WTC11 (cell line): ENCODE measurements at regions not wholly inside any gene's neighbourhood (a gene's known extent, or its start where the extent isn't known, plus 50 kb on each side); places are given as distances from the start of the nearest gene placed in this dataset.

Experiments used
- ATAC-seq: fragments of 200-7000 bp; cut with Tn5 transposase; 2 replicates; pipeline ENCODE4 v1.10.0; 2021; ENCODE audit warnings: mild to moderate bottlenecking, moderate library complexity
- CTCF ChIA-PET: fragments of 300-600 bp; sonication (Branson Sonifier 250); formaldehyde crosslinking; loops from one replicate; lab custom pipeline; 2021; ENCODE audit warnings: antibody characterized with exemption; lab: Charles Lee
- POLR2A ChIA-PET: fragments of 350-600 bp; sonication (Branson Sonifier 250); formaldehyde crosslinking; loops from one replicate; lab custom pipeline; 2021; ENCODE audit warnings: antibody characterized with exemption; lab: Charles Lee
- DNase-seq: peaks from one replicate; pipeline ENCODE4 v3.0.0; 2021; ENCODE audit warnings: low spot score
- H3K27ac Mint-ChIP-seq: 2 replicates; pipeline ENCODE4 v1.8.0; 2021; ENCODE audit warnings: mixed read lengths
- H3K27me3 Mint-ChIP-seq: 2 replicates; pipeline ENCODE4 v1.8.0; 2021; ENCODE audit warnings: low read depth, mild to moderate bottlenecking, moderate library complexity, mixed read lengths
- H3K36me3 Mint-ChIP-seq: 2 replicates; pipeline ENCODE4 v1.8.0; 2021; ENCODE audit warnings: mixed read lengths
- H3K4me1 Mint-ChIP-seq: 2 replicates; pipeline ENCODE4 v1.8.0; 2022; ENCODE audit warnings: mixed read lengths
- H3K4me3 Mint-ChIP-seq: 2 replicates; pipeline ENCODE4 v1.8.0; 2021; ENCODE audit warnings: mild to moderate bottlenecking, moderate library complexity, mixed read lengths
- H3K9me3 Mint-ChIP-seq: 2 replicates; pipeline ENCODE4 v1.8.0; 2021; ENCODE audit warnings: mixed read lengths
- AR ChIP-seq: fragments of 250-450 bp; sonication (Bioruptor Pico); IDR thresholded peaks from 2 replicates; pipeline ENCODE4 v1.9.0; 2021; ENCODE audit warnings: mild to moderate bottlenecking
- FOXP4 ChIP-seq: sonication (generic); formaldehyde crosslinking; IDR thresholded peaks from 2 replicates; pipeline ENCODE4 v1.8.0; 2022; ENCODE audit warnings: mild to moderate bottlenecking, missing genetic modification reagents
- JAZF1 ChIP-seq: fragments of 250-450 bp; sonication (Bioruptor Pico); IDR thresholded peaks from 2 replicates; pipeline ENCODE4 v1.9.0; 2021; ENCODE audit warnings: moderate library complexity, mild to moderate bottlenecking, inconsistent platforms
- KAT7 ChIP-seq: sonication (generic); formaldehyde crosslinking; IDR thresholded peaks from 2 replicates; pipeline ENCODE4 v1.8.1; 2023; ENCODE audit warnings: missing genetic modification reagents, mild to moderate bottlenecking, borderline replicate concordance
- NR1H2 ChIP-seq: sonication (generic); formaldehyde crosslinking; IDR thresholded peaks from 2 replicates; pipeline ENCODE4 v1.9.0; 2021; ENCODE audit warnings: mild to moderate bottlenecking, moderate library complexity, missing genetic modification reagents
- PRRX2 ChIP-seq: fragments of 250-450 bp; sonication (Bioruptor Pico); IDR thresholded peaks from 2 replicates; pipeline ENCODE4 v1.8.0; 2021; ENCODE audit warnings: mild to moderate bottlenecking
- SMAD3 ChIP-seq: sonication (generic); formaldehyde crosslinking; IDR thresholded peaks from 2 replicates; pipeline ENCODE4 v1.8.0; 2022; ENCODE audit warnings: missing genetic modification reagents, mild to moderate bottlenecking, borderline replicate concordance
- SMAD4 ChIP-seq: sonication (generic); formaldehyde crosslinking; IDR thresholded peaks from 2 replicates; pipeline ENCODE4 v1.8.0; 2022; ENCODE audit warnings: mild to moderate bottlenecking, missing genetic modification reagents
- TCF7 ChIP-seq: sonication (generic); formaldehyde crosslinking; IDR thresholded peaks from 2 replicates; pipeline ENCODE4 v1.8.0; 2022; ENCODE audit warnings: mild to moderate bottlenecking, low read depth, missing genetic modification reagents, moderate library complexity
- TEAD1 ChIP-seq: sonication (generic); formaldehyde crosslinking; IDR thresholded peaks from 2 replicates; pipeline ENCODE4 v1.8.0; 2022; ENCODE audit warnings: mild to moderate bottlenecking, missing genetic modification reagents
- TP53 ChIP-seq: sonication (generic); formaldehyde crosslinking; IDR thresholded peaks from 2 replicates; pipeline ENCODE4 v1.8.1; 2023; ENCODE audit warnings: mild to moderate bottlenecking, missing genetic modification reagents
- USF1 ChIP-seq: sonication (generic); formaldehyde crosslinking; IDR thresholded peaks from 2 replicates; pipeline ENCODE4 v1.8.0; 2022; ENCODE audit warnings: mild to moderate bottlenecking, missing genetic modification reagents
- USF2 ChIP-seq: sonication (generic); formaldehyde crosslinking; IDR thresholded peaks from 2 replicates; pipeline ENCODE4 v1.8.1; 2023; ENCODE audit warnings: mild to moderate bottlenecking, missing genetic modification reagents, moderate library complexity
- ZNF317 ChIP-seq: sonication (generic); formaldehyde crosslinking; IDR thresholded peaks from 2 replicates; pipeline ENCODE4 v1.8.1; 2023; ENCODE audit warnings: low read depth, mild to moderate bottlenecking, moderate library complexity, missing genetic modification reagents, borderline replicate concordance
- ZNF671 ChIP-seq: fragments of 250-450 bp; sonication (Bioruptor Pico); IDR thresholded peaks from 2 replicates; pipeline ENCODE4 v1.8.0; 2021; ENCODE audit warnings: mild to moderate bottlenecking
- TF ChIP-seq, protein P1 (sequence below): sonication (generic); formaldehyde crosslinking; IDR thresholded peaks from 2 replicates; pipeline ENCODE4 v1.8.0; 2023; ENCODE audit warnings: mild to moderate bottlenecking, missing genetic modification reagents
- TF ChIP-seq, protein P2 (sequence below): fragments of 250-450 bp; sonication (Bioruptor Pico); conservative IDR thresholded peaks from 2 replicates; pipeline ENCODE4 v1.9.0; 2021; ENCODE audit warnings: mild to moderate bottlenecking
- TF ChIP-seq, protein P3 (sequence below): fragments of 250-450 bp; sonication (Bioruptor Pico); IDR thresholded peaks from 2 replicates; pipeline ENCODE4 v1.9.0; 2021; ENCODE audit warnings: moderate library complexity, mild to moderate bottlenecking, inconsistent platforms, borderline replicate concordance

GRCh38 chr18:57907550-57907949 lies 104.4 kb upstream of the ATP8B1 start:
- Mint-ChIP-seq H3K4me3 (no peak overlapping the region), H3K36me3 (no peaks in the 10 kb centered on the region), H3K27ac (no peak overlapping the region), H3K27me3 (no peaks in the 10 kb centered on the region), H3K4me1 (peaks cover 19% of the 10 kb centered on the region), H3K9me3 (no peaks in the 10 kb centered on the region)
- ChIA-PET CTCF (interaction anchor here (0.6 to 1.9 kb wide), 12 partner anchors 19 to 485 kb away, joined by 3 to 7 read pairs (median 3); partner anchors contain the start of gene NEDD4L), POLR2A (no interaction called here)
- ATAC-seq (peak; percentile 29), DNase-seq (no peak)
- TF ChIP-seq USF1 (CRISPR knock-in tag) (no peak), KAT7 (CRISPR knock-in tag) (no peak), TP53 (no peak), ZNF671 (CRISPR knock-in tag) (no peak), USF2 (CRISPR knock-in tag) (no peak), FOXP4 (no peak), PRRX2 (CRISPR knock-in tag) (no peak), SMAD3 (CRISPR knock-in tag) (no peak), JAZF1 (CRISPR knock-in tag) (no peak), SMAD4 (CRISPR knock-in tag) (no peak), ZNF317 (CRISPR knock-in tag) (no peak), NR1H2 (CRISPR knock-in tag) (no peak), AR (no peak), TCF7 (CRISPR knock-in tag) (no peak), TEAD1 (no peak)
- TF ChIP-seq, protein P1, sequence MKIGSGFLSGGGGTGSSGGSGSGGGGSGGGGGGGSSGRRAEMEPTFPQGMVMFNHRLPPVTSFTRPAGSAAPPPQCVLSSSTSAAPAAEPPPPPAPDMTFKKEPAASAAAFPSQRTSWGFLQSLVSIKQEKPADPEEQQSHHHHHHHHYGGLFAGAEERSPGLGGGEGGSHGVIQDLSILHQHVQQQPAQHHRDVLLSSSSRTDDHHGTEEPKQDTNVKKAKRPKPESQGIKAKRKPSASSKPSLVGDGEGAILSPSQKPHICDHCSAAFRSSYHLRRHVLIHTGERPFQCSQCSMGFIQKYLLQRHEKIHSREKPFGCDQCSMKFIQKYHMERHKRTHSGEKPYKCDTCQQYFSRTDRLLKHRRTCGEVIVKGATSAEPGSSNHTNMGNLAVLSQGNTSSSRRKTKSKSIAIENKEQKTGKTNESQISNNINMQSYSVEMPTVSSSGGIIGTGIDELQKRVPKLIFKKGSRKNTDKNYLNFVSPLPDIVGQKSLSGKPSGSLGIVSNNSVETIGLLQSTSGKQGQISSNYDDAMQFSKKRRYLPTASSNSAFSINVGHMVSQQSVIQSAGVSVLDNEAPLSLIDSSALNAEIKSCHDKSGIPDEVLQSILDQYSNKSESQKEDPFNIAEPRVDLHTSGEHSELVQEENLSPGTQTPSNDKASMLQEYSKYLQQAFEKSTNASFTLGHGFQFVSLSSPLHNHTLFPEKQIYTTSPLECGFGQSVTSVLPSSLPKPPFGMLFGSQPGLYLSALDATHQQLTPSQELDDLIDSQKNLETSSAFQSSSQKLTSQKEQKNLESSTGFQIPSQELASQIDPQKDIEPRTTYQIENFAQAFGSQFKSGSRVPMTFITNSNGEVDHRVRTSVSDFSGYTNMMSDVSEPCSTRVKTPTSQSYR (CRISPR knock-in tag): no peak
- TF ChIP-seq, protein P2, sequence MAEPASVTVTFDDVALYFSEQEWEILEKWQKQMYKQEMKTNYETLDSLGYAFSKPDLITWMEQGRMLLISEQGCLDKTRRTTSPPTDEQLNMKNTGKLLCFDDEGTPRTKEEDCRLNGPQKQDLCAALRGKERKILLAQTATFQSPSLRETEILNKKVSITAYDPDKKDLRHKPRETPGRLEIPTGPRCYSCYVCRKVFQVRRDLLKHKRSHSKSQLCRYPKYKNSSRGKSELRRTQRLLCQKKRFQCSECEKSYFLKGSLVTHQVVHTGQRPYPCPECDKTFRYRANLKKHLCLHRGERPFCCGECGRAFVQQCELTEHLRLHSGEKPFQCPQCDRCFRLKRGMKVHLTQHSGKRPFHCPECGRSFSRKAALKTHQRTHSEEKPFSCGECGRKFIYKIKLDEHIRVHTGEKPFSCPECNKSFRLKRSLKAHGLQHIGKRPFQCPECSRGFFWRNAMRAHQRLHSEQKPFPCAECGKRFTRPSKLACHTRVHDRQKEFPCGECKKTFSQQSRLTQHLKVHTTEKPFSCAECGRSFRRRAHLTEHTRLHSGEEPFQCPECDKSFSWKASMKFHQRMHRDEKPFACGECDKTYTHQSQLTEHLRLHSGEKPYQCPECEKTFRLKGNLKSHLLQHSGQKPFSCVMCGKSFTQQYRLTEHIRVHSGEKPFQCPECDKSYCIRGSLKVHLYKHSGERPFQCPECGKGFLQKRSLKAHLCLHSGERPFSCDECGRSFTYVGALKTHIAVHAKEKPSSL (CRISPR knock-in tag): no peak
- TF ChIP-seq, protein P3, sequence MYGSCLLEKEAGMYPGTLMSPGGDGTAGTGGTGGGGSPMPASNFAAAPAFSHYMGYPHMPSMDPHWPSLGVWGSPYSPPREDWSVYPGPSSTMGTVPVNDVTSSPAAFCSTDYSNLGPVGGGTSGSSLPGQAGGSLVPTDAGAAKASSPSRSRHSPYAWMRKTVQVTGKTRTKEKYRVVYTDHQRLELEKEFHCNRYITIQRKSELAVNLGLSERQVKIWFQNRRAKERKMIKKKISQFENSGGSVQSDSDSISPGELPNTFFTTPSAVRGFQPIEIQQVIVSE (CRISPR knock-in tag): no peak
